ENCODE measurements at regions not wholly inside any gene's neighbourhood (a gene's known extent, or its start where the extent isn't known, plus 50 kb on each side); places are given as distances from the start of the nearest gene placed in this dataset.

DNA sequence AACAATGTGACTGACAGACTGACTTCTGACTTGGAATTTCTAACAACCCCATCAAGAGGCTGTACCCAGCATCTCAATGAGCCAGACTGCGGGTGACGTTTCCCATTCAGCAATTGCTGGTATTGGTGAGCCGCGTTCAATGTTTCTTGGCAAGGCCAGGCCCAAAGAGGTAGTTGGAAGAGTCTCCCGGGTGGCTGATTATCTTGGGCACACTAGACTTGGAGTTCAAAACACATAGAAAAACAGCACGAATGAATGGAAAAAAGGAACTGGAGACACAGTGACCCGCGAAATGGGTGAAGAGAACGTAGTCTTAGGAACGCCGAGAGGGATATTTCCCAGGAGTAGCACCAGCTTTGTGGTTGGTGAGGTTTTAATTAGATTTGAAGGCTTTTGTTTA, 81.1 kb upstream of the SLC22A11 start:
- H3K4me3 ChIP-seq (ENCODE audit: low read depth, low read length): no peak overlapping the region
- TF ChIP-seq, protein P1, sequence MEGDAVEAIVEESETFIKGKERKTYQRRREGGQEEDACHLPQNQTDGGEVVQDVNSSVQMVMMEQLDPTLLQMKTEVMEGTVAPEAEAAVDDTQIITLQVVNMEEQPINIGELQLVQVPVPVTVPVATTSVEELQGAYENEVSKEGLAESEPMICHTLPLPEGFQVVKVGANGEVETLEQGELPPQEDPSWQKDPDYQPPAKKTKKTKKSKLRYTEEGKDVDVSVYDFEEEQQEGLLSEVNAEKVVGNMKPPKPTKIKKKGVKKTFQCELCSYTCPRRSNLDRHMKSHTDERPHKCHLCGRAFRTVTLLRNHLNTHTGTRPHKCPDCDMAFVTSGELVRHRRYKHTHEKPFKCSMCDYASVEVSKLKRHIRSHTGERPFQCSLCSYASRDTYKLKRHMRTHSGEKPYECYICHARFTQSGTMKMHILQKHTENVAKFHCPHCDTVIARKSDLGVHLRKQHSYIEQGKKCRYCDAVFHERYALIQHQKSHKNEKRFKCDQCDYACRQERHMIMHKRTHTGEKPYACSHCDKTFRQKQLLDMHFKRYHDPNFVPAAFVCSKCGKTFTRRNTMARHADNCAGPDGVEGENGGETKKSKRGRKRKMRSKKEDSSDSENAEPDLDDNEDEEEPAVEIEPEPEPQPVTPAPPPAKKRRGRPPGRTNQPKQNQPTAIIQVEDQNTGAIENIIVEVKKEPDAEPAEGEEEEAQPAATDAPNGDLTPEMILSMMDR (IDR thresholded peaks at IDR 0.05; ENCODE audit: low read depth, low read length): no peak

DNA sequence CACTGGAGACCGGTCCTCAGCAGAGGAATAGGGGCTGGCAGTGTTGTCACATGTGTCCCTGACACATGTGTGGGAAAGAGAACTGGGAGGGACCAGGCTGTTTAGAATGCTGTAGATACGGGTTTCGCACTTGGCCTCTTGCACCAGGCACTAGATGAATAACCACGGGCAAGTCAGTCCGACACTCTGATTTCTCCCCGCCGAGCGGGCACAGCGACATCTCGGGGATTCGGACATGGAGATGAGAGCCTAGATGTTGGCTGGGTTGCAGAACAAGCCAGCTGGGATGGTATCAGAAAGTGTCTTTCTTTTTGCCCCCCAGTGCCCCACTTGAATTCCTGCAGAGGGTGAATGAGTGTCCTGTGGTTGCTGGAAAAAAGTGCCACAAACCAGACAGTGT, 80.6 kb upstream of the SLC22A11 start:
- TF ChIP-seq, protein P1 (IDR thresholded peaks at IDR 0.05; ENCODE audit: low read depth, low read length): no peak
- no peak overlapping the region for H3K4me3 ChIP-seq (ENCODE audit: low read depth, low read length)

DNA sequence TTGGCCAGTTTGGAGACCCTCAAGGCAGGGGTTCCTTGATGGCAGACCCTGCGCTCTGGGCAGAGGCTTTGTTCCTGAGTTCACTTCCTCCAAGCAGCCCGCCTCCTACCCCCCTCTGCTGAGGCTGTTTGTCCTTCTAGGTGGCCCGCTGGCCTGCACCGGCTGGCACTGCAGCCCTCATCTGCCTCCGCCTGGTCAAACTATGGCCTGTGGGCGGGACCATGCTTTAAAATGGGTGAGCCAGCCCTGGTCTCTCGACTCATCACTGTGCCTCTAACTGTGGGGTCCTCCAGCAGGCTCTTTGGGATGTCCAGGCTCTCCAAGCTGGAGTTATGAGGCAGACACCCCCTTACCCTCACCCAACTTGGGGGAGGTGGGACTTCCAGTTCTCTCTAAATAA, 78.9 kb upstream of the SLC22A11 start:
- TF ChIP-seq, protein P1 (IDR thresholded peaks at IDR 0.05; ENCODE audit: low read depth, low read length): no peak
- no peak overlapping the region for H3K4me3 ChIP-seq (ENCODE audit: low read depth, low read length)

DNA sequence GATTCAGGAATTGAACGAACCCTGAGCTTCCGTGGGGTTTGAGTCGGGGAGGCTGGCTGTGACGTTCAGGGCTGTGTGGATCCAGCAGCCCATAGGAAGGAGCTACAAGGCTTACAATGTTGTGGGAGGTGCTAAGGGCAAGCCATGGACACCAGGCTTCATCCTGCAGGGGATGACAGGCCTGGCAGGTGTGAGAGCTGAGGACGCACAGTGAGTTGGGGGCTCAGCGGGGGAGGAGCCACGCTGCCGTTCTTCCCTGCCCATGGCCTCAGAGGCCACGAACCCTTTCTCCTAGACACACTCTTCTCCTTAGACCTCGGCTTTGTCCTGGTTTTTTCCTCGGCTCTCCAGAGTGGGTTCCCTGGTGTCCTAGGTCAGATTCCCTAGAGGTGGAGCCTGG, 78.1 kb upstream of the SLC22A11 start:
- H3K4me3 ChIP-seq (ENCODE audit: low read depth, low read length): no peak overlapping the region
- TF ChIP-seq, protein P1 (IDR thresholded peaks at IDR 0.05; ENCODE audit: low read depth, low read length): no peak

DNA sequence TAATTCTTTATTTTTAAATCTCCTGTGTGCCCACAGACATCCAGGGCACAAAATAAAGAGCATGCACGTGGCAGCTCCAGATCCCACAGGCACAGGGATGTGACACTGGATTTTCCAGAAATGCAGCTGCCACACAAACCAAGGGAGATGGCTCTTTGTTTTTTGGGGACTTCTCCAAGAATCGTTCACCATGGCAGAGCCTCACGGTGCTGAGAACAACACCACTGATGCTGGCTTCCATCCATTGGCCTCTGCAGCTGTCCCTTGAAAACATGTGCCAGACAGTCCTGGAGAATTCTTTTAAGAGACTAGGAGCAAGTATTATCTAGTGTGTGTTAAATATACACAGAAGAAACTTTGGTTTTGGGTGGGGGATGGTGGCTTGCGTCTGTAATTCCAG, 73.2 kb upstream of the SLC22A11 start:
- H3K4me3 ChIP-seq (ENCODE audit: low read depth, low read length): no peak overlapping the region
- TF ChIP-seq, protein P1 (IDR thresholded peaks at IDR 0.05; ENCODE audit: low read depth, low read length): no peak

DNA sequence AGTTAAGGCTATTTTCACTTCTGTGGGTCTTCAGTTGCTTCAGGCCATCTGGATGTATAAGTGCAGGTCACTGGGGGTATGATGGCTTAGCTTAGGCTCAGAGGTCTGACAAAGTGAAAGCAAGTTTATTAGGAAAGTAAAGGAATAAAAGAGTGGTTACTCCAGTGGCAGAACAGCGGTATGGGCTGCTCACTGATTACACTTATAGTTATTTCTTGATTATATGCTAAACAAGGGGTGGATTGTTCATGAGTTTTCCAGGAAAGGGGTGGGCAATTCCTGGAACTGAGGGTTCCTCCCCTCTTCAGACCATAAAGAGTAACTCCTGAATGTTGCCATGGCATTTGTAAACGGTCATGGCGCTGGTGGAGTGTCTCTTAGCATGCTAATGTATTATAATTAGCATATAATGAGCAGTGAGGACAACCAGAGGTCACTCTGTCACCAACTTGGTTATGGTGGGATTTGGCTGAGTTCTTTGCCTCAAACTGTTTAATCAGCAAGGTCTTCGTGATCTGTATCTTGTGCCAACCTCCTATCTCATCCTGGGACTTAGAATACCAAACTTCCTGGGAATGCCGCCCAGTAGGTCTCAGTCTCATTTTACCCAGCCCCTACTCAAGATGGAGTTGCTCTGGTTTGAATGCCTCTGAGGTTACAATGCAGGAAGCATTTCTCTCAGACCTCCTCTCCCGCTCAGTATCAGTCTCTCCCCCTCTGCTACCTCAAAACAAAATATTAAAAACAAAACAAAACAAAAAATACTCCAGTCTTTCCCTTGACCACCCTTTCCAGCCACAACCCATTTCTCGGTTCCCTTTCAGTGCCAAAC, 71.3 kb upstream of the SLC22A11 start:
- no peak overlapping the region for H3K4me3 ChIP-seq (ENCODE audit: low read depth, low read length)
- TF ChIP-seq, protein P1 (IDR thresholded peaks at IDR 0.05; ENCODE audit: low read depth, low read length): no peak

DNA sequence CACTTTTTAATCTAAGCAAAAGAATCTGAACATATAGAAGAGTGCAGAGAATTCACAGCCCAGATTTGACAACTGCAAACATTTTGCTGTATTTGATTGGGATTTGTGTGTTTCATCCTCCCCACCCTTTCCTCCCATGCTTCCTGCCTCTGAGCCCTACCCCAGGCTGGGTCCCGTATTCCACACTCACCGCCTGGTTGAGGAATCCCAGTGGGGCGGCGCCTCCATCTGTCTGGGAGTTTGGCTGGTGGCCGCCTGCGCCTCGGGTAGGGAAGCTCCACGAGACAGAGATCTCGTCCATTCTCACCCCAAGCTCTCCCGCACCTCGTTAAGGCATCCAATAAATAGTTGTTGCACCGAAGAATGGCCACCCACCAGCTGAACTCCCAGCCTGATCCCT, 70.7 kb upstream of the SLC22A11 start:
- H3K4me3 ChIP-seq (ENCODE audit: low read depth, low read length): no peak overlapping the region
- TF ChIP-seq, protein P1 (IDR thresholded peaks at IDR 0.05; ENCODE audit: low read depth, low read length): no peak

Data from WI38 (cell line).